ENCODE measurements at regions not wholly inside any gene's neighbourhood (a gene's known extent, or its start where the extent isn't known, plus 50 kb on each side); places are given as distances from the start of the nearest gene placed in this dataset.

GRCh38 chr10:124306520-124306919 lies 112.2 kb downstream of the OAT start:
- Histone ChIP-seq H3K4me3 (replicated peaks in 1 of 4; ENCODE audit: control extremely low read depth in 1 of 4, insufficient read depth in 1 of 4, low read depth in 3 of 4, low read length in 4 of 4) (no peak overlapping the region), H3K27me3 (ENCODE audit: control insufficient read depth, insufficient read depth, low read length) (no peaks in the 10 kb centered on the region), H3K9ac (ENCODE audit: insufficient read depth, low read length) (no peak overlapping the region), H3K9me3 (ENCODE audit: control insufficient read depth, insufficient read depth, low read depth, low read length) (no peaks in the 10 kb centered on the region), H3K27ac (ENCODE audit: insufficient read depth, low read length) (no peak overlapping the region), H2AFZ (ENCODE audit: low read length) (no peak overlapping the region), H3K36me3 (ENCODE audit: control insufficient read depth, insufficient read depth, low read length) (no peaks in the 10 kb centered on the region), H4K20me1 (ENCODE audit: control insufficient read depth, extremely low read depth, insufficient read depth, low read length) (no peaks in the 10 kb centered on the region), H3K4me1 (ENCODE audit: control insufficient read depth, extremely low read depth, insufficient read depth, low read length) (no peaks in the 10 kb centered on the region), H3K79me2 (ENCODE audit: control insufficient read depth, insufficient read depth, low read length) (no peaks in the 10 kb centered on the region), H3K4me2 (ENCODE audit: extremely low read depth, insufficient read depth, low read length) (no peak overlapping the region)
- no peak for DNase-seq (ENCODE audit: low read depth in 2 of 2)
- TF ChIP-seq EZH2 (IDR thresholded peaks at IDR 0.05; ENCODE audit: low read length, missing control alignments) (no peak), CTCF (conservative IDR thresholded peaks at IDR 0.05 in 1 of 2, IDR thresholded peaks at IDR 0.05 in 1 of 2; ENCODE audit: low read depth in 1 of 2, low read length in 2 of 2) (no peak)

GRCh38 chr10:124305984-124306383 lies 112.7 kb downstream of the OAT start:
- Histone ChIP-seq H3K79me2 (ENCODE audit: control insufficient read depth, insufficient read depth, low read length) (no peaks in the 10 kb centered on the region), H3K9ac (ENCODE audit: insufficient read depth, low read length) (no peak overlapping the region), H3K4me2 (ENCODE audit: extremely low read depth, insufficient read depth, low read length) (no peak overlapping the region), H3K4me3 (replicated peaks in 1 of 4; ENCODE audit: control extremely low read depth in 1 of 4, insufficient read depth in 1 of 4, low read depth in 3 of 4, low read length in 4 of 4) (no peak overlapping the region), H3K4me1 (ENCODE audit: control insufficient read depth, extremely low read depth, insufficient read depth, low read length) (no peaks in the 10 kb centered on the region), H3K27ac (ENCODE audit: insufficient read depth, low read length) (no peak overlapping the region), H2AFZ (ENCODE audit: low read length) (no peak overlapping the region), H3K36me3 (ENCODE audit: control insufficient read depth, insufficient read depth, low read length) (no peaks in the 10 kb centered on the region), H3K9me3 (ENCODE audit: control insufficient read depth, insufficient read depth, low read depth, low read length) (no peaks in the 10 kb centered on the region), H4K20me1 (ENCODE audit: control insufficient read depth, extremely low read depth, insufficient read depth, low read length) (no peaks in the 10 kb centered on the region), H3K27me3 (ENCODE audit: control insufficient read depth, insufficient read depth, low read length) (no peaks in the 10 kb centered on the region)
- no peak for TF ChIP-seq EZH2 (IDR thresholded peaks at IDR 0.05; ENCODE audit: low read length, missing control alignments)
- TF ChIP-seq CTCF (conservative IDR thresholded peaks at IDR 0.05 in 1 of 2, IDR thresholded peaks at IDR 0.05 in 1 of 2; ENCODE audit: low read depth in 1 of 2, low read length in 2 of 2): no peak
- no peak for DNase-seq (ENCODE audit: low read depth in 2 of 2)

GRCh38 chr10:124305131-124305530 lies 113.6 kb downstream of the OAT start:
- H3K27ac ChIP-seq (ENCODE audit: insufficient read depth, low read length): no peak overlapping the region
- H3K4me1 ChIP-seq (ENCODE audit: control insufficient read depth, extremely low read depth, insufficient read depth, low read length): no peaks in the 10 kb centered on the region
- no peak overlapping the region for H3K4me3 ChIP-seq (replicated peaks in 1 of 4; ENCODE audit: control extremely low read depth in 1 of 4, insufficient read depth in 1 of 4, low read depth in 3 of 4, low read length in 4 of 4)
- no peaks in the 10 kb centered on the region for H4K20me1 ChIP-seq (ENCODE audit: control insufficient read depth, extremely low read depth, insufficient read depth, low read length)
- H3K9me3 ChIP-seq (ENCODE audit: control insufficient read depth, insufficient read depth, low read depth, low read length): no peaks in the 10 kb centered on the region
- H3K79me2 ChIP-seq (ENCODE audit: control insufficient read depth, insufficient read depth, low read length): no peaks in the 10 kb centered on the region
- no peak for TF ChIP-seq EZH2 (IDR thresholded peaks at IDR 0.05; ENCODE audit: low read length, missing control alignments)
- no peak for TF ChIP-seq CTCF (conservative IDR thresholded peaks at IDR 0.05 in 1 of 2, IDR thresholded peaks at IDR 0.05 in 1 of 2; ENCODE audit: low read depth in 1 of 2, low read length in 2 of 2)
- DNase-seq (ENCODE audit: low read depth in 2 of 2): no peak
- no peaks in the 10 kb centered on the region for H3K36me3 ChIP-seq (ENCODE audit: control insufficient read depth, insufficient read depth, low read length)
- H3K27me3 ChIP-seq (ENCODE audit: control insufficient read depth, insufficient read depth, low read length): no peaks in the 10 kb centered on the region
- H3K9ac ChIP-seq (ENCODE audit: insufficient read depth, low read length): no peak overlapping the region
- H3K4me2 ChIP-seq (ENCODE audit: extremely low read depth, insufficient read depth, low read length): no peak overlapping the region
- no peak overlapping the region for H2AFZ ChIP-seq (ENCODE audit: low read length)

Measured in fibroblast of lung (primary cell).